ENCODE measurements at regions not wholly inside any gene's neighbourhood (a gene's known extent, or its start where the extent isn't known, plus 50 kb on each side); places are given as distances from the start of the nearest gene placed in this dataset.

GRCh38 chr14:38838979-38839323, 264.1 kb downstream of the SEC23A start:
- Histone ChIP-seq H3K79me2 (ENCODE audit: control insufficient read depth, insufficient read depth, low read length) (no peaks in the 10 kb centered on the region), H4K20me1 (ENCODE audit: control insufficient read depth, extremely low read depth, insufficient read depth, low read length) (peaks cover 2% of the 10 kb centered on the region), H3K4me1 (ENCODE audit: control insufficient read depth, extremely low read depth, insufficient read depth, low read length) (no peaks in the 10 kb centered on the region), H3K27me3 (ENCODE audit: control insufficient read depth, insufficient read depth, low read length) (no peaks in the 10 kb centered on the region), H3K9me3 (ENCODE audit: control insufficient read depth, insufficient read depth, low read depth, low read length) (no peaks in the 10 kb centered on the region), H3K36me3 (ENCODE audit: control insufficient read depth, insufficient read depth, low read length) (no peaks in the 10 kb centered on the region), H2AFZ (ENCODE audit: low read length) (no peak overlapping the region), H3K4me3 (replicated peaks in 1 of 4; ENCODE audit: control extremely low read depth in 1 of 4, insufficient read depth in 1 of 4, low read depth in 3 of 4, low read length in 4 of 4) (no peak overlapping the region), H3K27ac (ENCODE audit: insufficient read depth, low read length) (no peak overlapping the region), H3K9ac (ENCODE audit: insufficient read depth, low read length) (no peak overlapping the region), H3K4me2 (ENCODE audit: extremely low read depth, insufficient read depth, low read length) (no peak overlapping the region)
- DNase-seq (ENCODE audit: low read depth in 2 of 2), result no peak
- TF ChIP-seq EZH2 (IDR thresholded peaks at IDR 0.05; ENCODE audit: low read length, missing control alignments), result no peak
- TF ChIP-seq CTCF (conservative IDR thresholded peaks at IDR 0.05 in 1 of 2, IDR thresholded peaks at IDR 0.05 in 1 of 2; ENCODE audit: low read depth in 1 of 2, low read length in 2 of 2), result no peak

GRCh38 chr14:38838049-38838978, 264.7 kb downstream of the SEC23A start:
- no peak for DNase-seq (ENCODE audit: low read depth in 2 of 2)
- H2AFZ ChIP-seq (ENCODE audit: low read length), result no peak overlapping the region

More at GRCh38 chr14:38838049-38838978, 264.7 kb downstream of the SEC23A start:
- H3K9me3 ChIP-seq (ENCODE audit: control insufficient read depth, insufficient read depth, low read depth, low read length), result no peaks in the 10 kb centered on the region
- no peaks in the 10 kb centered on the region for H3K4me1 ChIP-seq (ENCODE audit: control insufficient read depth, extremely low read depth, insufficient read depth, low read length)
- H4K20me1 ChIP-seq (ENCODE audit: control insufficient read depth, extremely low read depth, insufficient read depth, low read length), result peaks cover 2% of the 10 kb centered on the region
- no peak overlapping the region for H3K4me3 ChIP-seq (replicated peaks in 1 of 4; ENCODE audit: control extremely low read depth in 1 of 4, insufficient read depth in 1 of 4, low read depth in 3 of 4, low read length in 4 of 4)
- H3K79me2 ChIP-seq (ENCODE audit: control insufficient read depth, insufficient read depth, low read length), result no peaks in the 10 kb centered on the region
- H3K4me2 ChIP-seq (ENCODE audit: extremely low read depth, insufficient read depth, low read length), result no peak overlapping the region
- H3K36me3 ChIP-seq (ENCODE audit: control insufficient read depth, insufficient read depth, low read length), result no peaks in the 10 kb centered on the region
- H3K27me3 ChIP-seq (ENCODE audit: control insufficient read depth, insufficient read depth, low read length), result no peaks in the 10 kb centered on the region
- TF ChIP-seq EZH2 (IDR thresholded peaks at IDR 0.05; ENCODE audit: low read length, missing control alignments) (no peak), CTCF (conservative IDR thresholded peaks at IDR 0.05 in 1 of 2, IDR thresholded peaks at IDR 0.05 in 1 of 2; ENCODE audit: low read depth in 1 of 2, low read length in 2 of 2) (no peak)
- H3K27ac ChIP-seq (ENCODE audit: insufficient read depth, low read length), result no peak overlapping the region
- H3K9ac ChIP-seq (ENCODE audit: insufficient read depth, low read length), result no peak overlapping the region

Measured in fibroblast of lung (primary cell).